ENCODE measurements at regions not wholly inside any gene's neighbourhood (a gene's known extent, or its start where the extent isn't known, plus 50 kb on each side); places are given as distances from the start of the nearest gene placed in this dataset.

DNA sequence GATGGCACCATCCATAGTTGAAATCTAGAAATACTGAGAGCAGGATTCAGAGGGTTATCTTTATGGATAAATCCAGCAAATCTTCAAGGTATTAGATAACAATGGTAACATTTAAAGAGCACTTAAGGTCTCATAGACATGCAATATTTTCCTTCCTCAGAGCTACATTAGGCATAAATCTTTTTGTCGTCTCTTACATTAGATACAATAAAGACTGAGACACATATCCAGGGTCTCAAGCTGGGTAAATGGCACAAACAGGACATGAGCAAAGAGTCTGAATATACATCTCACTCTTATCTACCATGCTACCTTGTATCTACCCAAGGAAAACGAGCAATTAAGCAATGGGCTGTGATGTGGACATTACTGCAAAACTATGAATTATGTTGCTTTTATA lies 927.3 kb upstream of the EPHA6 start:
- intact Hi-C loops (cut with micrococcal nuclease; ENCODE audit: unreplicated experiment): no loop called here
- DNase-seq: no peak
- no peak overlapping the region for H3K4me3 Mint-ChIP-seq (ENCODE audit: low read depth, unreplicated experiment)
- H3K27me3 Mint-ChIP-seq (ENCODE audit: unreplicated experiment): no peaks in the 10 kb centered on the region
- H3K4me1 Mint-ChIP-seq (ENCODE audit: low read depth, unreplicated experiment): no peaks in the 10 kb centered on the region
- TF ChIP-seq, protein P1, sequence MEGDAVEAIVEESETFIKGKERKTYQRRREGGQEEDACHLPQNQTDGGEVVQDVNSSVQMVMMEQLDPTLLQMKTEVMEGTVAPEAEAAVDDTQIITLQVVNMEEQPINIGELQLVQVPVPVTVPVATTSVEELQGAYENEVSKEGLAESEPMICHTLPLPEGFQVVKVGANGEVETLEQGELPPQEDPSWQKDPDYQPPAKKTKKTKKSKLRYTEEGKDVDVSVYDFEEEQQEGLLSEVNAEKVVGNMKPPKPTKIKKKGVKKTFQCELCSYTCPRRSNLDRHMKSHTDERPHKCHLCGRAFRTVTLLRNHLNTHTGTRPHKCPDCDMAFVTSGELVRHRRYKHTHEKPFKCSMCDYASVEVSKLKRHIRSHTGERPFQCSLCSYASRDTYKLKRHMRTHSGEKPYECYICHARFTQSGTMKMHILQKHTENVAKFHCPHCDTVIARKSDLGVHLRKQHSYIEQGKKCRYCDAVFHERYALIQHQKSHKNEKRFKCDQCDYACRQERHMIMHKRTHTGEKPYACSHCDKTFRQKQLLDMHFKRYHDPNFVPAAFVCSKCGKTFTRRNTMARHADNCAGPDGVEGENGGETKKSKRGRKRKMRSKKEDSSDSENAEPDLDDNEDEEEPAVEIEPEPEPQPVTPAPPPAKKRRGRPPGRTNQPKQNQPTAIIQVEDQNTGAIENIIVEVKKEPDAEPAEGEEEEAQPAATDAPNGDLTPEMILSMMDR (IDR thresholded peaks at IDR 0.05; ENCODE audit: unreplicated experiment): no peak
- BruUV-seq (replicated peaks): no TSS peak
- no peak overlapping the region for H3K27ac Mint-ChIP-seq (ENCODE audit: unreplicated experiment)
- no peaks in the 10 kb centered on the region for H3K36me3 Mint-ChIP-seq (ENCODE audit: insufficient read depth, unreplicated experiment)
- no peaks in the 10 kb centered on the region for H3K9me3 Mint-ChIP-seq (ENCODE audit: low read depth, unreplicated experiment)
- CTCF ChIA-PET: no interaction called here

DNA sequence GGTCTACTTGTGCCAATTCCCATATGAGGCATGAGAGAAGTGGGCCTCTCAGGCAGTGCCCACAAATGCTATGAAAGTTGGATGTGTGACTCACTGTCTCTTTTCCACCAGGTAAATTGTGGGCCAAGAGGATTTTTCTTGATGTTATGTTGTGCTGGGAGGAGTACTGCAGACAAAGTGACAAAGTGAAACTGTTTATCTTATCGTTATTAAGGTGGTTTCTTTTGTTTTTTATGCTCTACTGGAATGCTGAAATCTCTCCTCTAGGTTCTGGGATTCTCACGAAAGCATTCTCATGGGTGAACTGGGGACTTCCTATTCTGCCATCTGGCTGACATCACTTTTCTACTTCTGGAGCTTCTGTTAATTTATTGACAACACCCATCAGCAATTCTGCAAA lies 919.6 kb upstream of the EPHA6 start:
- CTCF ChIA-PET: no interaction called here
- Mint-ChIP-seq H3K9me3 (ENCODE audit: low read depth, unreplicated experiment) (peaks cover 3% of the 10 kb centered on the region), H3K4me3 (ENCODE audit: low read depth, unreplicated experiment) (no peak overlapping the region), H3K4me1 (ENCODE audit: low read depth, unreplicated experiment) (no peaks in the 10 kb centered on the region), H3K36me3 (ENCODE audit: insufficient read depth, unreplicated experiment) (no peaks in the 10 kb centered on the region), H3K27ac (ENCODE audit: unreplicated experiment) (no peak overlapping the region), H3K27me3 (ENCODE audit: unreplicated experiment) (no peaks in the 10 kb centered on the region)
- TF ChIP-seq, protein P1 (IDR thresholded peaks at IDR 0.05; ENCODE audit: unreplicated experiment): no peak
- no TSS peak for BruUV-seq (replicated peaks)
- intact Hi-C loops (cut with micrococcal nuclease; ENCODE audit: unreplicated experiment): no loop called here
- no peak for DNase-seq

DNA sequence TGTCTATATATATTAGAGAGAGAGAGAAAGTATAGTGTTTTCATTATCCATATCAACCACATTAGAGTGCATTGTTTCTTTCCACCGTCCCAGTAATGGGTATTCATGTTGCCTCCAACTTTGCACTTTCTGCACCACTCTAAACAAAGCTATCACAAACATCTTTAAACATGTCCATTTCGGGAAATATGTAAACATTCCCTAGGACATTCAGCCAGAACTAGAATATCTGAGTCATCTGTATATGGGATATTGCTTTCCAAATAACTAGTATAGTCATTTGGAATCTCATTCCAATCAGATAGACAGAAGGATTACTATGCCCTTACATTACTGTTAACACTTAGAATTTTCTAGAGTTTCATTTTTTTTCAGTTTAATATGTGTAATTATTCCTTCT lies 914.9 kb upstream of the EPHA6 start:
- H3K9me3 Mint-ChIP-seq (ENCODE audit: low read depth, unreplicated experiment): no peaks in the 10 kb centered on the region

DNA sequence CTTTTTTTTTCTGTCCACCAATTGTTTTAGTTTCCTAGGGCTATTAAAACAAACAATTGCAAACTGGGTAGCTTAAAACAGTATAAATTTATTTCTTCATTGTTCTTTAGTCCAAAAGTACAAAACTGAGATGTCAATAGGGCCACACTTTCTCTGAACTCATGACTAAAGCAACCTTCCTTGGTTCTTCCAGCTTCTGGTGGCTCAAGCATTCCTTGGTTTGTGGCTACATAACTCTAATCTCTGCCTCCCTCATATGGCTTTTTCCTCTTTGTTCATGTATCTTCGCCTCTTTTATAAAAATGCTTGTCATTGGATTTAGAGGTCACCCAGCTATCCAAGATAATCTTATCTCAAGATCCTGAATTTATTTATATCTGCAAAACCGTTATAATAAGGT lies 914.5 kb upstream of the EPHA6 start:
- intact Hi-C loops (cut with micrococcal nuclease; ENCODE audit: unreplicated experiment): no loop called here
- no peaks in the 10 kb centered on the region for H3K4me1 Mint-ChIP-seq (ENCODE audit: low read depth, unreplicated experiment)
- DNase-seq: no peak
- no peak overlapping the region for H3K27ac Mint-ChIP-seq (ENCODE audit: unreplicated experiment)
- H3K4me3 Mint-ChIP-seq (ENCODE audit: low read depth, unreplicated experiment): no peak overlapping the region
- no peaks in the 10 kb centered on the region for H3K9me3 Mint-ChIP-seq (ENCODE audit: low read depth, unreplicated experiment)
- H3K27me3 Mint-ChIP-seq (ENCODE audit: unreplicated experiment): no peaks in the 10 kb centered on the region
- CTCF ChIA-PET: no interaction called here
- TF ChIP-seq, protein P1 (IDR thresholded peaks at IDR 0.05; ENCODE audit: unreplicated experiment): no peak
- BruUV-seq (replicated peaks): no TSS peak
- no peaks in the 10 kb centered on the region for H3K36me3 Mint-ChIP-seq (ENCODE audit: insufficient read depth, unreplicated experiment)

More for the DNA sequence above, 914.9 kb upstream of the EPHA6 start:
- no peak overlapping the region for H3K27ac Mint-ChIP-seq (ENCODE audit: unreplicated experiment)
- intact Hi-C loops (cut with micrococcal nuclease; ENCODE audit: unreplicated experiment): no loop called here
- no peak overlapping the region for H3K4me3 Mint-ChIP-seq (ENCODE audit: low read depth, unreplicated experiment)
- H3K4me1 Mint-ChIP-seq (ENCODE audit: low read depth, unreplicated experiment): no peaks in the 10 kb centered on the region
- no peaks in the 10 kb centered on the region for H3K27me3 Mint-ChIP-seq (ENCODE audit: unreplicated experiment)
- BruUV-seq (replicated peaks): no TSS peak
- CTCF ChIA-PET: no interaction called here
- TF ChIP-seq, protein P1 (IDR thresholded peaks at IDR 0.05; ENCODE audit: unreplicated experiment): no peak
- H3K36me3 Mint-ChIP-seq (ENCODE audit: insufficient read depth, unreplicated experiment): no peaks in the 10 kb centered on the region
- DNase-seq: no peak

DNA sequence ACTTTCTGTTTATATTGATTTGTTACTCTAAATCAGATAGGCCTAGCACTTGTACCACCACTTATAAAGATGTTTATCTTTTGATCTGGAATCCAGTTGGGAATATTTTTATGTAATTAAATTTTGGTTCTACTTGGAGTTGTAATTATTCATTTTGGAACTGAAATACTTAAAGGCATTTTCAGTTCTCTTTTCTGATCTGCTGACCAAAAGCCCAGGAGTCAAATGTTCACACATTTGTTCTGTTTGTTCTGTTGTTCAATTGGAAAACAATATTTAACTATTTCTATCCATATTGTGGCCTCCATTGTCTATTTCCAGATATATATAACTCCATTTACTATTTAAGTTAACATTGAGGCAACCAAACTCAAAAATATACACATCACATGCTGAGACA lies 912.4 kb upstream of the EPHA6 start:
- DNase-seq: no peak
- H3K36me3 Mint-ChIP-seq (ENCODE audit: insufficient read depth, unreplicated experiment): no peaks in the 10 kb centered on the region
- no peaks in the 10 kb centered on the region for H3K9me3 Mint-ChIP-seq (ENCODE audit: low read depth, unreplicated experiment)
- no peak overlapping the region for H3K4me3 Mint-ChIP-seq (ENCODE audit: low read depth, unreplicated experiment)
- no peak overlapping the region for H3K27ac Mint-ChIP-seq (ENCODE audit: unreplicated experiment)
- intact Hi-C loops (cut with micrococcal nuclease; ENCODE audit: unreplicated experiment): no loop called here
- TF ChIP-seq, protein P1 (IDR thresholded peaks at IDR 0.05; ENCODE audit: unreplicated experiment): no peak
- H3K4me1 Mint-ChIP-seq (ENCODE audit: low read depth, unreplicated experiment): no peaks in the 10 kb centered on the region
- BruUV-seq (replicated peaks): no TSS peak
- no peaks in the 10 kb centered on the region for H3K27me3 Mint-ChIP-seq (ENCODE audit: unreplicated experiment)
- CTCF ChIA-PET: no interaction called here
